Uterus (tissue), 3 donors: ENCODE measurements at regions not wholly inside any gene's neighbourhood (a gene's known extent, or its start where the extent isn't known, plus 50 kb on each side); places are given as distances from the start of the nearest gene placed in this dataset.

Experiments used
- DNase-seq, 2 donors: peaks; one replicate each; pipeline ENCODE4 v3.0.0-alpha.2; 2019 to 2020
- H3K27ac ChIP-seq, 2 donors: fragments of 200-600 bp; sonication (generic); 1 replicate in 1 of 2; 2 replicates in 1 of 2; pipeline ENCODE4 v1.5.1; 2016 to 2018
- H3K27me3 ChIP-seq, 2 donors: fragments of 200-600 bp; sonication (generic); one replicate each; pipeline ENCODE4 v1.5.1; 2018 to 2019; ENCODE audit warnings: control low read depth in 1 of 2
- H3K36me3 ChIP-seq, 2 donors: fragments of 200-600 bp; sonication (generic); one replicate each; pipeline ENCODE4 v1.5.1; 2019; ENCODE audit warnings: control low read depth in 1 of 2
- H3K4me1 ChIP-seq, 2 donors: fragments of 200-600 bp; sonication (generic); one replicate each; pipeline ENCODE4 v1.5.1; 2018 to 2019; ENCODE audit warnings: control low read depth in 1 of 2
- H3K4me3 ChIP-seq, 2 donors: fragments of 200-600 bp; sonication (generic); 1 replicate in 1 of 2; 2 replicates in 1 of 2; pipeline ENCODE4 v1.5.1; 2018 to 2019; ENCODE audit warnings: mild to moderate bottlenecking in 1 of 2
- H3K9me3 ChIP-seq, 2 donors: fragments of 200-600 bp; sonication (generic); one replicate each; pipeline ENCODE4 v1.5.1; 2019; ENCODE audit warnings: control low read depth in 1 of 2
- POLR2A ChIP-seq, 2 donors: fragments of 450-650 bp; IDR thresholded peaks; one replicate each; pipeline ENCODE4 v1.6.1; 2016; ENCODE audit warnings: antibody characterized with exemption in 2 of 2, mild to moderate bottlenecking in 1 of 2, moderate library complexity in 1 of 2
- intact Hi-C: fragments of 100-400 bp; cut with DNase I; formaldehyde crosslinking; loops from one replicate; pipeline ENCODE4 v1.15.1; 2023; ENCODE audit warnings: low total_unique reads
- TF ChIP-seq, protein P1 (sequence below), 4 experiments: fragments of 200-600 bp in 2 of 4; fragments of 450-650 bp in 2 of 4; sonication (generic) in 2 of 4; IDR thresholded peaks; one replicate each; pipeline ENCODE4 v1.5.1; 2016 to 2019; ENCODE audit warnings: antibody characterized with exemption in 4 of 4, mild to moderate bottlenecking in 2 of 4, moderate library complexity in 1 of 4
- donor health status: DM: yes; HTN: yes; CAD: no.

- Histone ChIP-seq H3K27me3 (no peaks in the 10 kb centered on the region), H3K4me3 (no peak overlapping the region), H3K9me3 (no peaks in the 10 kb centered on the region), H3K27ac (no peak overlapping the region), H3K4me1 (no peaks in the 10 kb centered on the region), H3K36me3 (no peaks in the 10 kb centered on the region)
- no peak for TF ChIP-seq POLR2A (IDR thresholded peaks at IDR 0.05)
- TF ChIP-seq, protein P1, sequence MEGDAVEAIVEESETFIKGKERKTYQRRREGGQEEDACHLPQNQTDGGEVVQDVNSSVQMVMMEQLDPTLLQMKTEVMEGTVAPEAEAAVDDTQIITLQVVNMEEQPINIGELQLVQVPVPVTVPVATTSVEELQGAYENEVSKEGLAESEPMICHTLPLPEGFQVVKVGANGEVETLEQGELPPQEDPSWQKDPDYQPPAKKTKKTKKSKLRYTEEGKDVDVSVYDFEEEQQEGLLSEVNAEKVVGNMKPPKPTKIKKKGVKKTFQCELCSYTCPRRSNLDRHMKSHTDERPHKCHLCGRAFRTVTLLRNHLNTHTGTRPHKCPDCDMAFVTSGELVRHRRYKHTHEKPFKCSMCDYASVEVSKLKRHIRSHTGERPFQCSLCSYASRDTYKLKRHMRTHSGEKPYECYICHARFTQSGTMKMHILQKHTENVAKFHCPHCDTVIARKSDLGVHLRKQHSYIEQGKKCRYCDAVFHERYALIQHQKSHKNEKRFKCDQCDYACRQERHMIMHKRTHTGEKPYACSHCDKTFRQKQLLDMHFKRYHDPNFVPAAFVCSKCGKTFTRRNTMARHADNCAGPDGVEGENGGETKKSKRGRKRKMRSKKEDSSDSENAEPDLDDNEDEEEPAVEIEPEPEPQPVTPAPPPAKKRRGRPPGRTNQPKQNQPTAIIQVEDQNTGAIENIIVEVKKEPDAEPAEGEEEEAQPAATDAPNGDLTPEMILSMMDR (IDR thresholded peaks at IDR 0.05), result no peak
- intact Hi-C loops, result no loop called here
- DNase-seq, result no peak
Observed at GRCh38 chr11:28636566-28636965, 528.4 kb downstream of the METTL15 start.

DNA sequence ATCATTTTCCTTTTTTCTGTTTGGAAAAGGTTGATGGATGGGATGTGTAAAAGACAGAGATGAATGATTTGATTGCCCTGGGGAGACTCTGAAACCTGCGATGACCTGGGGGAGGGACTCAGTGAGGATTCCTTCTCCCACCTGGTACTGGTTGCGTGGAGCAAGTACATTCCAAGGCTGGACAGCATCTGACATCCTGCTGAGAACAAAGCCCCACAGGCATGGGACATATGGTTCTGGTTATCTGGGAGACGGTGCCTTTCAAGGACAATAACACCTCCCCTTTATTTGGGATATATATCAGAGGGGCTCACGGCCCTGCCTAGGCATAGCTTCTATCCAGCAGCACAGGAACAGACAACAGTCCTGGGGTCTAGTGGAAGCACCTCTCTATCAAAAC, 527.8 kb downstream of the METTL15 start:
- Histone ChIP-seq H3K4me1 (no peaks in the 10 kb centered on the region), H3K9me3 (no peaks in the 10 kb centered on the region), H3K36me3 (no peaks in the 10 kb centered on the region), H3K4me3 (no peak overlapping the region), H3K27ac (no peak overlapping the region), H3K27me3 (no peaks in the 10 kb centered on the region)
- intact Hi-C loops, result no loop called here
- no peak for DNase-seq
- TF ChIP-seq POLR2A (IDR thresholded peaks at IDR 0.05), result no peak
- TF ChIP-seq, protein P1 (IDR thresholded peaks at IDR 0.05), result no peak

GRCh38 chr11:28632338-28632737, 524.1 kb downstream of the METTL15 start:
- no peak for DNase-seq
- no peak for TF ChIP-seq POLR2A (IDR thresholded peaks at IDR 0.05)
- TF ChIP-seq, protein P1 (IDR thresholded peaks at IDR 0.05), result no peak
- H3K27ac ChIP-seq, result no peak overlapping the region
- no peaks in the 10 kb centered on the region for H3K36me3 ChIP-seq
- no peaks in the 10 kb centered on the region for H3K27me3 ChIP-seq
- H3K9me3 ChIP-seq, result no peaks in the 10 kb centered on the region
- no peaks in the 10 kb centered on the region for H3K4me1 ChIP-seq
- intact Hi-C loops, result no loop called here
- no peak overlapping the region for H3K4me3 ChIP-seq

- Histone ChIP-seq H3K4me1 (no peaks in the 10 kb centered on the region), H3K27me3 (no peaks in the 10 kb centered on the region), H3K4me3 (no peak overlapping the region), H3K27ac (no peak overlapping the region), H3K9me3 (no peaks in the 10 kb centered on the region), H3K36me3 (no peaks in the 10 kb centered on the region)
- intact Hi-C loops, result no loop called here
- TF ChIP-seq, protein P1 (IDR thresholded peaks at IDR 0.05), result no peak
- TF ChIP-seq POLR2A (IDR thresholded peaks at IDR 0.05), result no peak
- DNase-seq, result no peak
Observed at GRCh38 chr11:28631148-28631547, 523.0 kb downstream of the METTL15 start.

- H3K9me3 ChIP-seq, result no peaks in the 10 kb centered on the region
- intact Hi-C loops, result no loop called here
- no peaks in the 10 kb centered on the region for H3K4me1 ChIP-seq
- H3K4me3 ChIP-seq, result no peak overlapping the region
- no peak for TF ChIP-seq POLR2A (IDR thresholded peaks at IDR 0.05)
- TF ChIP-seq, protein P1 (IDR thresholded peaks at IDR 0.05), result no peak
- no peaks in the 10 kb centered on the region for H3K36me3 ChIP-seq
- no peak overlapping the region for H3K27ac ChIP-seq
- no peak for DNase-seq
- H3K27me3 ChIP-seq, result no peaks in the 10 kb centered on the region
Observed at GRCh38 chr11:28629235-28629634, 521.0 kb downstream of the METTL15 start.
